ENCODE measurements at regions not wholly inside any gene's neighbourhood (a gene's known extent, or its start where the extent isn't known, plus 50 kb on each side); places are given as distances from the start of the nearest gene placed in this dataset.

GRCh38 chr2:8300216-8300615 is 381.6 kb upstream of the ID2 start:
- 59 to 79% (median 69%) methylated on average over 5 of the region's 5 CpGs for WGBS, 4 donors
- intact Hi-C loops (cut with DNase I): loop anchor here in 1 of 10 donors (10.0 kb wide), 1 partner anchor 865 kb away; no protein-coding TSS in a partner anchor
- no peak for DNase-seq
- ATAC-seq: no peak
- Histone ChIP-seq H3K4me3 (no peak overlapping the region), H3K4me1 (peaks cover 0 to 61% (median 0%) of the 10 kb centered on the region in 12 donors), H3K9me3 (no peaks in the 10 kb centered on the region), H3K36me3 (no peaks in the 10 kb centered on the region), H3K27me3 (no peaks in the 10 kb centered on the region), H3K27ac (peak overlapping the region in 1 of 12 donors; percentile 10)
- TF ChIP-seq CTCF (IDR thresholded peaks at IDR 0.05): no peak
- no peak for TF ChIP-seq POLR2A (IDR thresholded peaks at IDR 0.05)

GRCh38 chr2:8300905-8301304 is 381.0 kb upstream of the ID2 start:
- Histone ChIP-seq H3K9me3 (no peaks in the 10 kb centered on the region), H3K27me3 (no peaks in the 10 kb centered on the region), H3K27ac (peak overlapping the region in 1 of 12 donors; percentile 87), H3K4me1 (peaks cover 0 to 67% (median 0%) of the 10 kb centered on the region in 12 donors), H3K36me3 (no peaks in the 10 kb centered on the region), H3K4me3 (no peak overlapping the region)
- ATAC-seq (no peak), DNase-seq (no peak)
- TF ChIP-seq POLR2A (IDR thresholded peaks at IDR 0.05) (no peak), CTCF (IDR thresholded peaks at IDR 0.05) (no peak)
- intact Hi-C loops (cut with DNase I): loop anchor here in 1 of 10 donors (10.0 kb wide), 1 partner anchor 866 kb away; no protein-coding TSS in a partner anchor
- WGBS, 4 donors: 68 to 82% (median 72%) methylated on average over 3 of the region's 3 CpGs

GRCh38 chr2:8303322-8303832 is 378.5 kb upstream of the ID2 start:
- Histone ChIP-seq H3K36me3 (no peaks in the 10 kb centered on the region), H3K4me3 (no peak overlapping the region), H3K4me1 (peaks cover 0 to 77% (median 0%) of the 10 kb centered on the region in 12 donors), H3K27ac (peak overlapping the region in 2 of 12 donors; percentile 54 to 87), H3K27me3 (no peaks in the 10 kb centered on the region), H3K9me3 (no peaks in the 10 kb centered on the region)
- 63 to 73% (median 71%) methylated on average over 10 of the region's 10 CpGs for WGBS, 4 donors
- DNase-seq: peak; percentile 61 to 85 (median 73)
- intact Hi-C loops (cut with DNase I): loop anchor here in 1 of 10 donors (10.0 kb wide), 1 partner anchor 869 kb away; no protein-coding TSS in a partner anchor
- ATAC-seq: peak; percentile 45 to 67 (median 64)
- peak in 1 of 12 donors; percentile 34 for TF ChIP-seq CTCF (IDR thresholded peaks at IDR 0.05)
- TF ChIP-seq POLR2A (IDR thresholded peaks at IDR 0.05): no peak

GRCh38 chr2:8304821-8305766 is 376.8 kb upstream of the ID2 start:
- TF ChIP-seq CTCF (IDR thresholded peaks at IDR 0.05) (no peak), POLR2A (IDR thresholded peaks at IDR 0.05) (no peak)
- Histone ChIP-seq H3K9me3 (no peaks in the 10 kb centered on the region), H3K27ac (peak overlapping the region in 1 of 12 donors; percentile 87), H3K27me3 (no peaks in the 10 kb centered on the region), H3K36me3 (no peaks in the 10 kb centered on the region), H3K4me3 (no peak overlapping the region), H3K4me1 (peaks cover 0 to 81% (median 0%) of the 10 kb centered on the region in 12 donors)
- WGBS, 4 donors: 94 to 95% (median 95%) methylated on average over 18 of the region's 18 CpGs
- ATAC-seq (no peak), DNase-seq (no peak)
- intact Hi-C loops (cut with DNase I): loop anchor here in 1 of 10 donors (10.0 kb wide), 1 partner anchor 870 kb away; no protein-coding TSS in a partner anchor

Data from heart left ventricle (tissue), 16 donors.